ENCODE measurements at regions not wholly inside any gene's neighbourhood (a gene's known extent, or its start where the extent isn't known, plus 50 kb on each side); places are given as distances from the start of the nearest gene placed in this dataset.
"Not testable (repeated sequence)": the region's sequence is repeated elsewhere in the genome, so short reads cannot be mapped to it uniquely, and the experiment has no call there.

GRCh38 chr1:157200451-157200850 is 62.3 kb upstream of the ETV3 start:
- DNase-seq (ENCODE audit: low spot score): no peak
- no peak for TF ChIP-seq CTCF (IDR thresholded peaks at IDR 0.05; ENCODE audit: extremely low read depth, missing control alignments)

- DNase-seq (ENCODE audit: low spot score): no peak
- TF ChIP-seq CTCF (IDR thresholded peaks at IDR 0.05; ENCODE audit: extremely low read depth, missing control alignments): no peak
Measured at GRCh38 chr1:157199421-157199755, 61.2 kb upstream of the ETV3 start.

- DNase-seq (ENCODE audit: low spot score): no peak
- no peak for TF ChIP-seq CTCF (IDR thresholded peaks at IDR 0.05; ENCODE audit: extremely low read depth, missing control alignments)
Measured at GRCh38 chr1:157198619-157199420, 60.6 kb upstream of the ETV3 start.

- no peak for TF ChIP-seq CTCF (IDR thresholded peaks at IDR 0.05; ENCODE audit: extremely low read depth, missing control alignments)
- no peak for DNase-seq (ENCODE audit: low spot score)
Measured at GRCh38 chr1:157197906-157198435, 59.8 kb upstream of the ETV3 start.

- not testable (repeated sequence) for DNase-seq (ENCODE audit: low spot score)
Measured at GRCh38 chr1:157196670-157197456, 58.7 kb upstream of the ETV3 start.

- no peak for TF ChIP-seq CTCF (IDR thresholded peaks at IDR 0.05; ENCODE audit: extremely low read depth, missing control alignments)
- DNase-seq (ENCODE audit: low spot score): no peak
Measured at GRCh38 chr1:157196245-157196543, 58.0 kb upstream of the ETV3 start.

- no peak for DNase-seq (ENCODE audit: low spot score)
- TF ChIP-seq CTCF (IDR thresholded peaks at IDR 0.05; ENCODE audit: extremely low read depth, missing control alignments): no peak
Measured at GRCh38 chr1:157195521-157196244, 57.5 kb upstream of the ETV3 start.

Data from GM20000 (cell line).